22Rv1 (cell line): ENCODE measurements at regions not wholly inside any gene's neighbourhood (a gene's known extent, or its start where the extent isn't known, plus 50 kb on each side); places are given as distances from the start of the nearest gene placed in this dataset.

ENCODE experiments used
- ZFX ChIP-seq: fragments of 450-650 bp; IDR thresholded peaks from 2 replicates; pipeline ENCODE4 v1.6.1; 2017; ENCODE audit warnings: antibody characterized with exemption, borderline replicate concordance
- TF ChIP-seq, protein P1 (sequence below): fragments of 450-650 bp; IDR thresholded peaks from 2 replicates; pipeline ENCODE4 v1.5.1; 2017; ENCODE audit warnings: mild to moderate bottlenecking

DNA sequence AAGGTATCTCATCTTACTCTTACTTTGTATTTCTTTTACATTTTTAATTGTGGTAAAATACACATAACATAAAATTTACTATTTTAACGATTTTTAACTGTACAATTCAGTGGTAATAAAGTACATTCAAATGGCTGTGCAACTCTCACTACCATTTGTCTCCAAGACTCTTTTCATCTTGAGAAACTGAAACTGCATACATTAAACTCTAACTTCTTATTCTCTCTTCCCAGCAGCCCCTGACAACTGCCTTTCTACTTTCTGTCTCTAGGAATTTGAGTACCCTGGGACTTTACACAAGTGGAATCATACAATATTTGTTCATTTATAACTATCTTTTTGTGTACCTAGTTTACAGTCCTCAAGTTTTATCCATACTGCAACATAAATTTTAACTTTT lies 725.8 kb upstream of the KIRREL3 start:
- TF ChIP-seq, protein P1, sequence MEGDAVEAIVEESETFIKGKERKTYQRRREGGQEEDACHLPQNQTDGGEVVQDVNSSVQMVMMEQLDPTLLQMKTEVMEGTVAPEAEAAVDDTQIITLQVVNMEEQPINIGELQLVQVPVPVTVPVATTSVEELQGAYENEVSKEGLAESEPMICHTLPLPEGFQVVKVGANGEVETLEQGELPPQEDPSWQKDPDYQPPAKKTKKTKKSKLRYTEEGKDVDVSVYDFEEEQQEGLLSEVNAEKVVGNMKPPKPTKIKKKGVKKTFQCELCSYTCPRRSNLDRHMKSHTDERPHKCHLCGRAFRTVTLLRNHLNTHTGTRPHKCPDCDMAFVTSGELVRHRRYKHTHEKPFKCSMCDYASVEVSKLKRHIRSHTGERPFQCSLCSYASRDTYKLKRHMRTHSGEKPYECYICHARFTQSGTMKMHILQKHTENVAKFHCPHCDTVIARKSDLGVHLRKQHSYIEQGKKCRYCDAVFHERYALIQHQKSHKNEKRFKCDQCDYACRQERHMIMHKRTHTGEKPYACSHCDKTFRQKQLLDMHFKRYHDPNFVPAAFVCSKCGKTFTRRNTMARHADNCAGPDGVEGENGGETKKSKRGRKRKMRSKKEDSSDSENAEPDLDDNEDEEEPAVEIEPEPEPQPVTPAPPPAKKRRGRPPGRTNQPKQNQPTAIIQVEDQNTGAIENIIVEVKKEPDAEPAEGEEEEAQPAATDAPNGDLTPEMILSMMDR, result no peak
- no peak for TF ChIP-seq ZFX
